GM23248 (cell line): ENCODE measurements at regions not wholly inside any gene's neighbourhood (a gene's known extent, or its start where the extent isn't known, plus 50 kb on each side); places are given as distances from the start of the nearest gene placed in this dataset.

ENCODE experiments used
- EZH2 ChIP-seq: fragments of 200-600 bp; sonication (generic); IDR thresholded peaks from 2 replicates; pipeline ENCODE4 v1.6.1; 2018; ENCODE audit warnings: antibody characterized with exemption, mild to moderate bottlenecking; ENCODE audit not compliant: insufficient read depth, poor library complexity, severe bottlenecking
- EZH2phosphoT487 ChIP-seq: fragments of 200-600 bp; sonication (generic); IDR thresholded peaks from 2 replicates; pipeline ENCODE4 v1.6.1; 2018; ENCODE audit warnings: antibody characterized with exemption, moderate library complexity, mild to moderate bottlenecking, low read depth; ENCODE audit not compliant: insufficient read depth

DNA sequence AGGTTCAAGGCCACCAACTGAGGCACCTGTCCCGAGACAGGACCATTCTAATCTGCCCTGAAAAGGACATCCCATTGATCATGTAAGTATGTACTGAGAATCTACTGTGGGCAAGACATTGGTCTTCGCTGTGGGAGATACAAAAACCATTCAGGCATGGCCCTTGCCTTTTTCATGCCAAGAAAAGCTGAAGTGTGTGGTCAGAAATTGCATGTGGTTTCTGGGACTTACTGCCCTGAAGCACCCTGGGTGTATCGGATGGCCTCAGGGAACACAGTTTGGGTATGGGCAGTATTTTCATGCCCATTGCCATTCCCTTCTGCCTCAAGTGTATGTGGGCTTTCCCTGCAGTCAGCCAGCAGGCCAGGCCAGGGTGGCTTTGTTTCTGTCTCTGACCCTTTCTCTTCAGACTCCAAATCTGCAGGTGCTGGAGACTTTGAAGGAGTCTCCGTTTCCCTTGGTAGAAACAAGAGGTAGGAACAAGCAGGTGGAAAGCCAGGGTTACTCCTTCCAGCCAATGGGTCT is 285.7 kb downstream of the ZEB1 start:
- TF ChIP-seq EZH2 (no peak), EZH2phosphoT487 (no peak)
